HEK293 (cell line): ENCODE measurements at regions not wholly inside any gene's neighbourhood (a gene's known extent, or its start where the extent isn't known, plus 50 kb on each side); places are given as distances from the start of the nearest gene placed in this dataset.

Experiments
- BCL6B ChIP-seq: fragments of 450-650 bp; formaldehyde crosslinking; IDR thresholded peaks from 2 replicates; pipeline ENCODE4 v1.5.1; 2017; ENCODE audit warnings: missing biosample characterization, missing genetic modification characterization
- HOXC10 ChIP-seq: sonication (generic); formaldehyde crosslinking; IDR thresholded peaks from 2 replicates; pipeline ENCODE4 v1.8.1; 2023; ENCODE audit warnings: mild to moderate bottlenecking, missing genetic modification reagents
- IKZF3 ChIP-seq: fragments of 450-650 bp; IDR thresholded peaks from 2 replicates; pipeline ENCODE4 v1.5.0; 2018; ENCODE audit warnings: missing biosample characterization, mild to moderate bottlenecking, missing genetic modification characterization, moderate library complexity
- KLF1 ChIP-seq: fragments of 450-650 bp; formaldehyde crosslinking; IDR thresholded peaks from 2 replicates; pipeline ENCODE4 v1.5.1; 2016; ENCODE audit warnings: missing biosample characterization, missing genetic modification characterization
- KLF10 ChIP-seq: fragments of 450-650 bp; IDR thresholded peaks from 2 replicates; pipeline ENCODE4 v1.5.1; 2018; ENCODE audit warnings: missing biosample characterization, mild to moderate bottlenecking, missing genetic modification characterization
- SETDB1 ChIP-seq: IDR thresholded peaks from one replicate; pipeline ENCODE4 v1.6.1; 2017; ENCODE audit warnings: mild to moderate bottlenecking, low read length, moderate library complexity, mixed read lengths; ENCODE audit not compliant: insufficient read length
- SP3 ChIP-seq: fragments of 450-650 bp; formaldehyde crosslinking; IDR thresholded peaks from 2 replicates; pipeline ENCODE4 v1.5.1; 2016; ENCODE audit warnings: missing biosample characterization, missing genetic modification characterization
- ZBTB17 ChIP-seq: fragments of 450-650 bp; formaldehyde crosslinking; IDR thresholded peaks from 2 replicates; pipeline ENCODE4 v1.5.1; 2016; ENCODE audit warnings: missing biosample characterization, missing genetic modification characterization
- ZBTB21 ChIP-seq: fragments of 450-650 bp; formaldehyde crosslinking; IDR thresholded peaks from 2 replicates; pipeline ENCODE4 v1.5.1; 2017; ENCODE audit warnings: missing biosample characterization, missing genetic modification characterization
- ZNF10 ChIP-seq: fragments of 450-650 bp; formaldehyde crosslinking; IDR thresholded peaks from 2 replicates; pipeline ENCODE4 v1.5.1; 2017; ENCODE audit warnings: missing biosample characterization, missing genetic modification characterization
- ZNF133 ChIP-seq: fragments of 450-650 bp; formaldehyde crosslinking; IDR thresholded peaks from 2 replicates; pipeline ENCODE4 v1.5.1; 2016; ENCODE audit warnings: missing biosample characterization, missing genetic modification characterization
- ZNF23 ChIP-seq: fragments of 450-650 bp; formaldehyde crosslinking; IDR thresholded peaks from 2 replicates; pipeline ENCODE4 v1.5.1; 2016; ENCODE audit warnings: missing biosample characterization, missing genetic modification characterization, borderline replicate concordance
- ZNF394 ChIP-seq: fragments of 450-650 bp; formaldehyde crosslinking; IDR thresholded peaks from 2 replicates; pipeline ENCODE4 v1.5.1; 2016; ENCODE audit warnings: missing biosample characterization, missing genetic modification characterization, mild to moderate bottlenecking, moderate library complexity, borderline replicate concordance
- ZNF416 ChIP-seq: fragments of 450-650 bp; formaldehyde crosslinking; IDR thresholded peaks from 2 replicates; pipeline ENCODE4 v1.5.1; 2016; ENCODE audit warnings: missing biosample characterization, missing genetic modification characterization
- ZNF529 ChIP-seq: fragments of 450-650 bp; formaldehyde crosslinking; IDR thresholded peaks from 2 replicates; pipeline ENCODE4 v1.5.1; 2017; ENCODE audit warnings: missing genetic modification characterization, missing biosample characterization; ENCODE audit not compliant: insufficient replicate concordance
- ZNF558 ChIP-seq: fragments of 450-650 bp; formaldehyde crosslinking; IDR thresholded peaks from 2 replicates; pipeline ENCODE4 v1.5.1; 2016; ENCODE audit warnings: missing biosample characterization, missing genetic modification characterization
- ZNF561 ChIP-seq: fragments of 450-650 bp; IDR thresholded peaks from 2 replicates; pipeline ENCODE4 v1.5.1; 2018; ENCODE audit warnings: missing biosample characterization, missing genetic modification characterization, borderline replicate concordance
- ZNF585B ChIP-seq: fragments of 450-650 bp; formaldehyde crosslinking; IDR thresholded peaks from 2 replicates; pipeline ENCODE4 v1.5.1; 2016; ENCODE audit warnings: missing biosample characterization, missing genetic modification characterization
- ZNF610 ChIP-seq: fragments of 450-650 bp; formaldehyde crosslinking; IDR thresholded peaks from 2 replicates; pipeline ENCODE4 v1.5.1; 2016; ENCODE audit warnings: missing biosample characterization, missing genetic modification characterization, borderline replicate concordance
- ZNF621 ChIP-seq: fragments of 450-650 bp; formaldehyde crosslinking; IDR thresholded peaks from 2 replicates; pipeline ENCODE4 v1.5.1; 2017; ENCODE audit warnings: missing biosample characterization, missing genetic modification characterization
- ZNF639 ChIP-seq: fragments of 450-650 bp; formaldehyde crosslinking; IDR thresholded peaks from 2 replicates; pipeline ENCODE4 v1.5.1; 2016; ENCODE audit warnings: missing biosample characterization, missing genetic modification characterization
- ZNF645 ChIP-seq: fragments of 450-650 bp; formaldehyde crosslinking; IDR thresholded peaks from 2 replicates; pipeline ENCODE4; 2016; ENCODE audit warnings: missing biosample characterization, missing genetic modification characterization
- ZNF677 ChIP-seq: fragments of 450-650 bp; IDR thresholded peaks from 2 replicates; pipeline ENCODE4 v1.5.0; 2018; ENCODE audit warnings: missing biosample characterization, mild to moderate bottlenecking, missing genetic modification characterization, moderate library complexity
- ZNF692 ChIP-seq: fragments of 450-650 bp; formaldehyde crosslinking; IDR thresholded peaks from 2 replicates; pipeline ENCODE4 v1.5.1; 2016; ENCODE audit warnings: missing biosample characterization, missing genetic modification characterization
- ZNF792 ChIP-seq: fragments of 450-650 bp; formaldehyde crosslinking; IDR thresholded peaks from 2 replicates; pipeline ENCODE4 v1.5.1; 2016; ENCODE audit warnings: missing biosample characterization, missing genetic modification characterization
- ZSCAN16 ChIP-seq: fragments of 450-650 bp; formaldehyde crosslinking; IDR thresholded peaks from 2 replicates; pipeline ENCODE4 v1.5.1; 2016; ENCODE audit warnings: missing biosample characterization, missing genetic modification characterization
- TF ChIP-seq, protein P1 (sequence below): fragments of 450-650 bp; formaldehyde crosslinking; IDR thresholded peaks from 2 replicates; pipeline ENCODE4 v1.5.1; 2017; ENCODE audit warnings: missing biosample characterization, missing genetic modification characterization
- TF ChIP-seq, protein P2 (sequence below): fragments of 450-650 bp; formaldehyde crosslinking; IDR thresholded peaks from 2 replicates; pipeline ENCODE4 v1.5.1; 2016; ENCODE audit warnings: missing biosample characterization, missing genetic modification characterization
- TF ChIP-seq, protein P3 (sequence below): fragments of 450-650 bp; formaldehyde crosslinking; IDR thresholded peaks from 2 replicates; pipeline ENCODE4 v1.5.1; 2017; ENCODE audit warnings: missing biosample characterization, missing genetic modification characterization
- TF ChIP-seq, protein P4 (sequence below): fragments of 450-650 bp; IDR thresholded peaks from 2 replicates; pipeline ENCODE4 v1.5.1; 2018; ENCODE audit warnings: missing biosample characterization, mild to moderate bottlenecking, missing genetic modification characterization

- TF ChIP-seq BCL6B (tag by site-specific recombination) (no peak), ZSCAN16 (tag by site-specific recombination) (0 out of 2 replicates have a peak, but pooled peaks have one; percentile 26), ZNF677 (tag by site-specific recombination) (no peak), ZNF621 (no peak), ZNF10 (tag by site-specific recombination) (no peak), ZNF610 (tag by site-specific recombination) (no peak), ZNF561 (0 out of 2 replicates have a peak, but pooled peaks have one; percentile 52), ZNF529 (tag by site-specific recombination) (no peak), SETDB1 (no peak), ZBTB17 (tag by site-specific recombination) (no peak), HOXC10 (CRISPR knock-in tag) (no peak), SP3 (tag by site-specific recombination) (no peak), ZNF585B (no peak), ZNF133 (tag by site-specific recombination) (no peak), ZNF645 (tag by site-specific recombination) (no peak), ZNF558 (tag by site-specific recombination) (no peak), ZNF394 (tag by site-specific recombination) (no peak), ZNF416 (no peak), ZNF23 (tag by site-specific recombination) (no peak), KLF1 (tag by site-specific recombination) (no peak), IKZF3 (tag by site-specific recombination) (peak; percentile 26; the same call in 1 of the 2 replicates), ZNF792 (tag by site-specific recombination) (no peak), ZNF692 (tag by site-specific recombination) (no peak), ZBTB21 (no peak), KLF10 (tag by site-specific recombination) (no peak), ZNF639 (tag by site-specific recombination) (no peak)
- TF ChIP-seq, protein P1, sequence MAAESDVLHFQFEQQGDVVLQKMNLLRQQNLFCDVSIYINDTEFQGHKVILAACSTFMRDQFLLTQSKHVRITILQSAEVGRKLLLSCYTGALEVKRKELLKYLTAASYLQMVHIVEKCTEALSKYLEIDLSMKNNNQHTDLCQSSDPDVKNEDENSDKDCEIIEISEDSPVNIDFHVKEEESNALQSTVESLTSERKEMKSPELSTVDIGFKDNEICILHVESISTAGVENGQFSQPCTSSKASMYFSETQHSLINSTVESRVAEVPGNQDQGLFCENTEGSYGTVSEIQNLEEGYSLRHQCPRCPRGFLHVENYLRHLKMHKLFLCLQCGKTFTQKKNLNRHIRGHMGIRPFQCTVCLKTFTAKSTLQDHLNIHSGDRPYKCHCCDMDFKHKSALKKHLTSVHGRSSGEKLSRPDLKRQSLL, result no peak
- TF ChIP-seq, protein P2, sequence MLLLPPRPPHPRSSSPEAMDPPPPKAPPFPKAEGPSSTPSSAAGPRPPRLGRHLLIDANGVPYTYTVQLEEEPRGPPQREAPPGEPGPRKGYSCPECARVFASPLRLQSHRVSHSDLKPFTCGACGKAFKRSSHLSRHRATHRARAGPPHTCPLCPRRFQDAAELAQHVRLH (tag by site-specific recombination), result 0 out of 2 replicates have a peak, but pooled peaks have one; percentile 12
- TF ChIP-seq, protein P3, sequence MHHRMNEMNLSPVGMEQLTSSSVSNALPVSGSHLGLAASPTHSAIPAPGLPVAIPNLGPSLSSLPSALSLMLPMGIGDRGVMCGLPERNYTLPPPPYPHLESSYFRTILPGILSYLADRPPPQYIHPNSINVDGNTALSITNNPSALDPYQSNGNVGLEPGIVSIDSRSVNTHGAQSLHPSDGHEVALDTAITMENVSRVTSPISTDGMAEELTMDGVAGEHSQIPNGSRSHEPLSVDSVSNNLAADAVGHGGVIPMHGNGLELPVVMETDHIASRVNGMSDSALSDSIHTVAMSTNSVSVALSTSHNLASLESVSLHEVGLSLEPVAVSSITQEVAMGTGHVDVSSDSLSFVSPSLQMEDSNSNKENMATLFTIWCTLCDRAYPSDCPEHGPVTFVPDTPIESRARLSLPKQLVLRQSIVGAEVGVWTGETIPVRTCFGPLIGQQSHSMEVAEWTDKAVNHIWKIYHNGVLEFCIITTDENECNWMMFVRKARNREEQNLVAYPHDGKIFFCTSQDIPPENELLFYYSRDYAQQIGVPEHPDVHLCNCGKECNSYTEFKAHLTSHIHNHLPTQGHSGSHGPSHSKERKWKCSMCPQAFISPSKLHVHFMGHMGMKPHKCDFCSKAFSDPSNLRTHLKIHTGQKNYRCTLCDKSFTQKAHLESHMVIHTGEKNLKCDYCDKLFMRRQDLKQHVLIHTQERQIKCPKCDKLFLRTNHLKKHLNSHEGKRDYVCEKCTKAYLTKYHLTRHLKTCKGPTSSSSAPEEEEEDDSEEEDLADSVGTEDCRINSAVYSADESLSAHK (tag by site-specific recombination), result peak; percentile 27; the same call in 1 of the 2 replicates
- TF ChIP-seq, protein P4, sequence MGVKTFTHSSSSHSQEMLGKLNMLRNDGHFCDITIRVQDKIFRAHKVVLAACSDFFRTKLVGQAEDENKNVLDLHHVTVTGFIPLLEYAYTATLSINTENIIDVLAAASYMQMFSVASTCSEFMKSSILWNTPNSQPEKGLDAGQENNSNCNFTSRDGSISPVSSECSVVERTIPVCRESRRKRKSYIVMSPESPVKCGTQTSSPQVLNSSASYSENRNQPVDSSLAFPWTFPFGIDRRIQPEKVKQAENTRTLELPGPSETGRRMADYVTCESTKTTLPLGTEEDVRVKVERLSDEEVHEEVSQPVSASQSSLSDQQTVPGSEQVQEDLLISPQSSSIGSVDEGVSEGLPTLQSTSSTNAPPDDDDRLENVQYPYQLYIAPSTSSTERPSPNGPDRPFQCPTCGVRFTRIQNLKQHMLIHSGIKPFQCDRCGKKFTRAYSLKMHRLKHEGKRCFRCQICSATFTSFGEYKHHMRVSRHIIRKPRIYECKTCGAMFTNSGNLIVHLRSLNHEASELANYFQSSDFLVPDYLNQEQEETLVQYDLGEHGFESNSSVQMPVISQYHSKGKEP (tag by site-specific recombination), result peak; percentile 77
Observed at GRCh38 chr10:8298896-8299570, 244.5 kb downstream of the GATA3 start (continued).
